GM19351 (cell line): ENCODE measurements at regions not wholly inside any gene's neighbourhood (a gene's known extent, or its start where the extent isn't known, plus 50 kb on each side); places are given as distances from the start of the nearest gene placed in this dataset.

Source experiments
- ATAC-seq: cut with Tn5 transposase; IDR thresholded peaks from one replicate; pipeline ENCODE4 v1.9.1; 2021; ENCODE audit warnings: mild to moderate bottlenecking, moderate library complexity; ENCODE audit not compliant: unreplicated experiment

DNA sequence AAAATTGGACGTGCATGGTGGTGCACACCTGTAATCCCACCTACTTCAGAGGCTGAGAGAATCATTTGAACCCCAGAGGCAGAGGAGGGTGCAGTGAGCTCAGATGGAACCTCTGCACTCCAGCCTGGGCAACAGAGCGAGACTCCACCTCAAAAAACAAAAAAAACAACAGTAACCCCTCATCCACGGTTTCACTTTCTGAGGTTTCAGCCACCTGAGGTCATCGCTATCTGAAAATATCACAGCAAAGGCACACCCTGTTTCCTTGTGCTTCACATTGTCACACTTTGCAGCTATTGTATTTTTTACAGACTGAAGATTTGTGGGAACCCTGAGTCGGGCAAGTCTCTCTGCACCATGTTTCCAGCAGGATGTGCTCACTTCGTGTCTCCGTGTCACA lies 54.1 kb upstream of the FOXQ1 start:
- no peak for ATAC-seq

DNA sequence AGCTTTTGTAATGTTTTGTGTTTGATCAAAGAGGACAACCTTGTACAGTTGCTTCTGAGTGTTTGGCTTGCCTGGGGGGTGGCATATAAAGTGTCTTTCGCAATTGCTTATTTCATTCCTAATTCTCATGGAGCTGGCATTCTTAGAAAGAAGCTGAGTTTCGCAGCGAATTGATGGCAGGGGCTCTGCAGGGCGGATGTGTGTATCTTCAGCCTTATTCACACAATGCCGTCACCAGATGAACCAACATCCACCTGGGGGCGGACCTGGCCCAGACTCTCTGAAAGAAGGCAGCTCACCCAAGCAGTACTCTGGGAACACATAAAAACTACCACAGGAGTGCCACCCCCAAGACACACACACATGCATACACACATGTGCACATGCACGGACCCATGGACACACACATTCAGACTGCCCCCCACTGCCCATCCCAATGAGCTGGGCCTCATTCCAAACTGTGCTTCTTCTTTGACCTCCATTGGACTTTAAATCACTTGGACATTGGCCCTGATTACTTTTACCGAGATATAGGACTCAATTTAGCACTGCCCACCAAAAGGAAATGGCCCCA lies 55.4 kb upstream of the FOXQ1 start:
- no peak for ATAC-seq

DNA sequence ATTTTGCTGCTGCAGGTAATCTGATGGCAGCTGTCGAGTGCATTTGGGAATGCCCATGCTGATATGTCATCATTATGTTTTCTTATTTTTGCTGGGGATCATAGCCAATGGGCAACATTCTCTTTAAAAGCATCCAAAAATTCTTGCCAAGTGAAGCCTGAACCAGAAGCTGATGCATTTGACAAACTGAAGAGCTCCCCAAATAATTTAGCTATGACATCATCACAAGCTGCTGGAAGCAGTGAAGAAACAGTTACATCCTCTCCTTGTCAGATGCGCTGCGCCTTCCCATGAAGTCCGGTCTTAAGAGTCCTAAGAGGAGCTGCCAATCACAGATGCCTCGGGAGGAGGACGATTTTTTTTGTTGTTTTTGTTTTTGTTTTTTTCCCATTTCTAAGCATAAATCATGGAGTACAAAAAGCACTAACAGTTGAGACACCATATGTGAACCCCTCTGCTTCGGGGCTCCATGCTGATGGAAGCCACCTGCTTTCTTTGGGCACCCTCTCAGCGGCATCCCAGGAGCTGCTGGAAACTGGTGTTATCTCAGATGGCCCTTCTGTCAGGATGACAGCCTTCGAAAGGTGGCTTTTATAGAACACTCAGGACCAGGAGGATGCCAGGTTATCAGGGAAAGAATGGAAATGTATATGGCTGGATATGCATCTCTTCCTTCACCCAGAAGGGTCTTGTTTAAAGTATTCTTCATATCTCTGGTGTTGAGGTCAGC lies 56.1 kb upstream of the FOXQ1 start:
- no peak for ATAC-seq

DNA sequence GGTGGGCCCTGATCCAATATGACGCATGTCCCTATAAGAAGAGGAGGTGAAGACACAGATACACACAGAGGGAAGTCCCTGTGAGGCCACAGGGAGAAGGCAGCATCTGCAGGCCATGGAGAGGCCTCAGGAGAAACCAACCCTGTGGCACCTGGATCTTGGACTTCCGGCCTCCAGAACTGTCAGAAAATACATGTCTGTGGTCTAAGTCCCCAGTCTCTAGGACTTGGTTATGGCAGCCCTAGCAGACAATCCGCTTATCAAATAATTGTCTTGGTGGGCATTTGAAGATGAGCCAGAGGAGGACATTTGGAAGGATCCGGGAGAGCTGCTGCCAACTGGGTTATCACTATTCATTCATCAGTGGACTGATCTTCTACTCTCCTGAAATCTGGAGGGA lies 57.6 kb upstream of the FOXQ1 start:
- no peak for ATAC-seq

DNA sequence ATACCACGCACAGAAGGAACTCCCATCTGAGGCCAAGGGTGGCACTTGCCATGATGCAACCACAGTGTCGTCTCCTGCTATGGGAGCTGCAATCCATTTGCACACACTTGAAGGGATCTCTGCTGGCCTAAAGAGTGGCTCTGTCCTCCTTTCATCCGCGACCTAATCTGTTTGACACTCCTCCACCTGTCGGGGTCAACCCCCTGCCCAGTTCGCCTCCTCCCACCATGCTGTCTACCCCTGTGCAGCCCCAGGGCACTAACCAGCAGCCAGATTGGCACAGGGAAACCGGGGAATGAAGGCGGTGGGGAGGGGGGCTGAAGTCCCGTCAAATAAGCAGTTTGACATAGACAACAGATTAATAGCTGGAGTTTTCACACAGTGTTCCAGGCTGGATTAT lies 58.1 kb upstream of the FOXQ1 start:
- ATAC-seq, result no peak

DNA sequence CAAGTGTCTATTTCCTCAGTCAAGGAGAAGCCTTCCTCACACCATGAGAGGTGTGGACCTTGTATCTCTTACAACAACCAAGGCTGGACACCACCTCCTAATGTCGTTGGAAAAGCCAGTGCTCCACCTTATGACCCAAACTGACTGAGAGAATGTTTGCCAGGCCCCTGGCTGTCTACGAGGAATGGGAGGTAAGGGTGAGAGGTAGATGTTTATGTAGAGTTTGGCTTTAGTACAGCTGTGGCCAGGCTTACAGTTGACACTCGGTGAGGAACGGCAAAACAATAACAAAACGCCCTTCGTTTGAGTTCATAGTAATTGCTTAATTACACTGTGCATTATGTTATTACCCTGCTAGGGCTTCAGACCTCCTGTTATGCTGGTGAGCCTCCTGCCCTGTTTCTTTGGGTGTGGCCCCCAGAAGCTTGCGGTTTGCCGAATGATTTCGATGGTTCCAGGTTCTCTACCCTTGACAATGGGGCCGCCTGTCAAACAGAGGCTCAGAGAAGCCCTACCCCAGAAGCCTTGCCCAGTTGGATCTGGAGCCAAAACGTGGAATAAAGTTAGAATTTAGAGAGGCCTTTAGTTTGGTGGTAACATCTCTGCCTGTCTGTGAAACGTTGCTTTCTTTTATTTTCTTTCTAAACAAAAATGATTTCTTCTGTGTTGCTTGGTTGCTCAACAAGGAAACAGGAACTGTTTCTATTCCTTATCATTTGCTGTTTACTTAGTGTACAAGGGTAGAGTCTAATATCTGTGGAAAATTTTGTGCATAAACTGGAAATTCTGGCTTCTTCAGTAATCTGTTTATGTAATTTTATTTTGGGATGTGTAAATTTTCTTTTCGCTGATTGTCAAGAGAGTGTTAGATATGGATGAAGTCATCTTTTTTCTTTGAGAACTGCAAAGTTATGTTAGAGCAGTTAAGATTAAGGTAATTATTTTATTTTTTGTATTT lies 60.4 kb upstream of the FOXQ1 start:
- ATAC-seq, result no peak

DNA sequence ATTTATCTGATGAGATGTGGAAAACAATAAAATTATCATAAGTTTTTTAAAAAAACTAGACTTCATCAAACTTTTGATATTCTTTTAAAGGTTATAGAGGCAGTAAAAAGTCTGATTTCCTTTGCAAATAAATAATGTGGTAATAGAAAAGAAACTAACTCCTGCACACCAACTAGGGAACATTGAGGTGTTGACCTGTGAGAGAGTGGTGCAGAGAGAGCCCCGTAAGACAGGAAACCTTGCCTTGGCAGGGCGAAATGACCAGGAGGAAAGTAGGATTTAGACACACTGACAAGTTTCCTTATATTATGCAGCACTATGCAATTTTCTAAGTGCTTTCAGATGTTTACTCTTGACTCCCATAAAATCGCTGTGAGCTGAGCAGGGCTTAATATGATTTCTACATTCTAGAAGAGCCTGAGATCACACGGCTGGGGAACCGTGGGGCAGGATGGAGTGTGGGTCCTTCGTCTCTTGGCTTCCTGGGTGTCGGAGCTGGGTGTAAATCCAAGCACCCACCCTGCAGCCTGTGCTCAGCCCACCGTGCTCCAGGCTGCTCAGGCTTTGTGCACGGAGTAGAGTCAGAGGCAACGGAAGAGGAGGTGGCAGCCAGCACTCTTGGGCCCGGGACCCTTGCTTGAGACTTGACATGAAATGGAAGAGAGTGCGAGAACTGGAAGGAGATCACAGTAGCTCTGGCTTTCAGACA lies 61.3 kb upstream of the FOXQ1 start:
- ATAC-seq, result no peak

DNA sequence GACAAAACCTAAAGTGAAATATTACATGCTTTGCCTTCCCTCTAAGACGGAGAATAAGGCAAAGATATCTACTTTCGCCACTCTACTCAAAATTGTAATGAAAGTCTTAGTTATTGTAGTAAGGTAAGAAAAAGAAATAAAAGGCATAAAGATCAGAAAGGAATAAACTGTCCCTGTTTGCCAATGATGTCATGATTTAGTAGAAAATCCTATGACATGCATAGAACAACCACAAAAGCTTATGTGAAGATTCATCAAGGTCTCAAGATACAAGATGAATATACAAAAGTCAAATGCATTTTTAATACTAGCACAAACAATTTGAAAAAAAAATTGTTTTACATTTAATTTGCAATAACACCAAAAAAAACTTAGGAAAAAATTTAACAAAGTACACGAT lies 64.0 kb upstream of the FOXQ1 start:
- no peak for ATAC-seq

DNA sequence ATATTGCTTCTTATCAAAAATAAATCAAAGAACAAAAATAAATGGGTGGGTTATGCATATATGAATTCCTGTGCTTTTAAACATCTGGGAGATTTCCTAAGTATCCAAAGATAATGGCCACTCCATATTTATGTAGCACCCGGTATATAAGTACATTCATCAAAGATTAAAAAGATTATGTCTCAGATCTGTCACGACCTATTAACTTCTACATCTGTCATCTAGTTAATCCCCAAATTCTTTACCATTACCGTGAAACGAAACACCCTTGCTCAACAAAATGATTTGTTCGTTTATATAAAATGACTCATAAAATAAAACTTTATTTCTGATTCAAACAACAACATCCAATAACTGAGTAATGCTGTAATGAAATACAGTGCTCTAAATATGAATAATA lies 64.8 kb upstream of the FOXQ1 start:
- no peak for ATAC-seq

DNA sequence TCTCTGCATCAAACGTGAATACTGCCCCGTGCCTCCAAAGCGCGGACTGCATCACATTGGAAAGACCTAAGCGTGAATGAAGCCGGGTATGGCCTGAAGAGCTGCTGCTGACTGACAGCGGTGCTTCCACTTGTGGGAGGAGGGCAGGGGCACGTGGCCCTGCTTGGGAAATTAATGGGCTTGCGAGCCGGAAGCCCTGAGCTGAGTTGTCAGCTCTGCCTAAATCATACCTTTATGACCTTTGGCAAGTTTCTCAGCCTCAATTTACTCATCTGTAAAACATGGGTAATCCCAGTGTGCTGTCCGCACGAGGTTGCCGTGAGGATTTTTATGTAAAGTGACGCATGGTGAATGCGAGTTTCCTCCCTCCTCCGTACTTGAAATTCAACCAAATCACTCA lies 67.0 kb upstream of the FOXQ1 start:
- no peak for ATAC-seq

DNA sequence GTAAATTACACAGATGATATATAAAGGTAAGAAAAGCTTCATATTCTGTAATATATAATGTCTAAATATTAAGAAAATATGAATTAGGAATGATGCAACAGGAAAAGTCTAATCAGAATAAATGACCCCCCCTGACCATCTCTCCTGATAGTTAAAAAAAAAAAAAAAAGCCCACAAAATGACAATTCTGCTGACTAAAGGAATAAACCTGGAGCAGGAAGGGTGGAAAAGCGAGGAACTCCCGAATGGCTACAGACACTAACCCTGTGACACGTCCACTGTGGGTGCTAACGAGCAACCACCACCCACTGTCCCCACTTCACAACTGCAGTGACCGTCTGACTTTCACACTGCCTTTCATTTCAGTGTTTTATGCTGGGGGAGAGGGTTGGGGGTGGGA lies 67.6 kb upstream of the FOXQ1 start:
- no peak for ATAC-seq

DNA sequence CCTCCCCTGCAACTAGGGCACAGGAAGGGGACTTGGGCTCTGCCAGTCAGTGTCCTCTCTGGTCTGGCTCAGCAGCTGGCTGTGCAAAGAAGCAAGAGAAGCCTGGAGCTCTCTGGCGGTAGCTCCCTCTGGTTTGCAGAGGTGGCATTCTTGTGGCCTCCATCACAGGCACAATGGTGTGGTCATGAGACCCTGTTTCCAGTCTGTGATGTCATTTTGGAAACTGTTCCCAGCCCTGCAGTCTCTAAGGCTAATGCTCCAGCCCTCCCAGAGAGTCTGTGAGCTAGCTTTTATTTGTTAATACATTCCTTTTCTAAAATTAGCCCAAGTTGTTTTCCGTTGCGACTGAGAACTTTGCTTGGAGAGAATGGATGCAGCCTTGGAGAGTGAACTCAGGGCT lies 69.5 kb upstream of the FOXQ1 start:
- ATAC-seq, result no peak

DNA sequence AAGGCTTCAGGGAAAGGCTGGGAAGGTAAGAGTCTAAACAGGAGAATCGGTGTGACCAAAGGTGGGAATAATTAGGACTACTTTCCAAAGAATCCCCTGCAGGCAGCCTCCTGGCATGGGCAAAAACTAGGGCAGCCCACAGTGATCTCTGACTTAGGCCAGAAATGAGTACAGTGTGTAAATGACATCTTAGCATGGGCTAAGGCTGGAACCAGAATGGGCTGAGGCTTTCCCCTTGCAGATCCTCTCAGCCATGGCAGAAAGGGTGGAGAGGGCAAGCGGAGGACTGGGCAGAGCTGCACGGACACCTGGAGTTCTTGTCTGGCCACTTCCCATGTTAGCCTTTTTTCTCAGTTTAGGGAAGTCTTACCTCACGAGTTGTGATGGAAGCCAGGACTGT lies 69.9 kb upstream of the FOXQ1 start:
- ATAC-seq, result no peak

DNA sequence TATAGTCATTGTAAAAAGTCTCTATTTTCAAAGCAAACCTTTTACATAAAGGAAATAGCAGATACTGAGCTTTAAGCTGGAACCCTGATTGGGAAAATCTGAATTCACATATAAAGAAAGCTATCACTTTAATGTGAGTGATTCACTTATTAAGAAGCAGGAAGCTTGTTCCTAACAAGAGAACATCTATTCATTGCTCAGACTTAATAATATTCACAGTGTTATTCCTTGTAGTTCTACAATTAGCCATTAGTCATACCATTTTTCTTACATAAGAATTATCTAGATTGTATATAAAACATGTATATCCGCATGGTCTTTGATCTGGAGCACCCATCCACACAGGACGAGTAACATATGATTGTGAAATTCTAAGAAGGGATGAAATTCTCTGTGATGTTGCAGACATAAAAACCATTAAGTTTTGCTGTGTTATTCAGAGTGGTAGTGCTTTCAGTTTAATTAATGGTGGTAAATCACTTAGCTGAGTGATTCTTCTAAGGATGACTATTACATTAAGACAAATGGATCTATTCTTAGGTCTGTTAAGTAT lies 71.1 kb upstream of the FOXQ1 start:
- no peak for ATAC-seq

DNA sequence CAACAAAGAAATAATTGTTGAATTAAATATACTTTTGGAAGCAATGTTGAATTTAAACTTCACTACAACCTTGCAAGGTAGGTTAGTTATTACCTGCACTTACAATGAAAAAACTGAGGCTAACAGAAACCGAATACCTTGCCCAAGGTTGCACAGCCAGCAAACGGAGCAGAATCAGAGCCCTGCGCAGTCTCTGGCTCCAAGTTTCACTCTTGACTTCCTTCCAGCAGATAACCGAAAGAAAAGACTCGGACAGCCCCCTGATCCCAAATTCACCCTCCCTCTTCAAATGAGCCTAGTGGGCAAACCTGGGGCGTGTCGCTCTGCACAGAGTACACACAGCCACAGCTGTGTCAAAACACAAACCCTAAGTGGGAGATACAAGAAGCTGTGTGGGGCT lies 72.1 kb upstream of the FOXQ1 start:
- no peak for ATAC-seq

DNA sequence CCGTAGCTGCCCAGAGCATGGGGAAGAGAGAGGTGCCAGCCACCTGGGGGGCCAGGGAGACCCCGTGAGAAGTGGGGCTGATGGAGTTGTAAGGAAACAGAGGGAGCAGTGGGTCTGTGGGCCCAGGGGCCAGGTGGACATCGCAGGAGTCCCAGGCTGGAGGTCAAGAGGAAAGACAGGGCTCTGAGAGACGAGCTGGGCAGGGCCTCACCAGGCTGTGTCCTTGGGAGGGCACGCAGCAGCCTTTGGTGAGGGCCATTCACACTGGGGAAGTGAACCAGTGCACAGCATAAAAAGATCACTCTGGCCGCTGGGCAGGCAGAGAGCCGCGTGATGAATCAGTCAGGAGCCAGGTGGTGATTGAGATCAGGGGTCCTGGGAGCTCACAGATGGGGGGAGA lies 73.9 kb upstream of the FOXQ1 start:
- ATAC-seq, result no peak

DNA sequence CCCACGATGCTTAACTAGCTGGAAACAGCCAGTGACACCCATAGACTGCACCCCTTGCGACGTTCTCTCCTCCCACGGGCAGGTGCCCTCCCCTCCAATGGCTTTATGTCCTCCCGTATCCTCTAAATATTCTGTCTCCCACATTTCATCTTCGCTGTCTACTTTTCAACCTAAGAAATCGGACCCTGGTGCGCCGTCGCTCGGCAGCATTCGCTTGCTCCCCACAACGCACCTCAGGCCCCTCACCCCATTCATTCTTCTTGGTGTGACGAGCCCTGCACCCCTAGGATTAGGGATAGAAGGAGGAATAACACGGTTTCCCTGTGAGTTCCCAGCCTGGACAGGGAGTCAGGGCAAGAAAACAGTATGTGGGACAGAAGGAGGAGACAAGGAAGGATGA lies 74.3 kb upstream of the FOXQ1 start:
- no peak for ATAC-seq

DNA sequence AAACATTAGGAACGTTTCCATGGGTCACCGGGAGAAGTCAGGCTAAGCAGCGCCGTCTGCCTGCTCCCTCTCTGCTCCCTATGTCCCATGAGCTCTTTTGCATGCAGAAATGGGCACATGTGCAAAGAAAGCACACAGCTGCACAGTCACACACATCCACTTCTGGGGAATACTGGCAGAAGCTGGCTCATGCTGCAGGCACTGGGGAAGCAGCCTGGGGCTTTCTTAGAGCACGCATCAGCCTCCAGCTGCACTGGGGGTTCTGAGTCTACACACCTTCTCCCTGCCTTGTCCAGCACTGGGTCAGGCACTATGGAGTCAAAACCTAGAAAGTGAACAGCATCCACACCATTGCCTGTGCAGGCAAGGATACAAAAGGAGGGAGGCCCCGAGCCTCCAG lies 76.1 kb upstream of the FOXQ1 start:
- no peak for ATAC-seq

DNA sequence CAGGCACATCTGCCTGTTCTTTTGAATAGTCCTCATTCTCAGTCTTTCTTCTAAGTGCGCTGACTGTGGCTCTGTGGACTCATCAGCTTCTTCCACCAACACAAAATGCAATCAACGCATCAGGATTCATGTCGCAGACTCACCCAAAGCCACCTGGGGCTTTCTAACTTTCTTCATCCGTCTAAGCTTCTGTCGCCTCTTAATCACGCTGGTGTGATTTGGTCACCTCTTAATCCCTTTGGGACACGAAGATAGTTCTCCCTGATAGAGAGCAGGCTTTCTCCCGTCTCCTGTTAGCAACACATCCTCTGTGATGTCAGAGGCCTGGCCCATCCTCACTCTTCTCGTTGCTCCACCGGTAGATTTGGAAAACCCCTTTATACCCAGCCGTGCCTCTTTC lies 78.0 kb upstream of the FOXQ1 start:
- ATAC-seq, result no peak

DNA sequence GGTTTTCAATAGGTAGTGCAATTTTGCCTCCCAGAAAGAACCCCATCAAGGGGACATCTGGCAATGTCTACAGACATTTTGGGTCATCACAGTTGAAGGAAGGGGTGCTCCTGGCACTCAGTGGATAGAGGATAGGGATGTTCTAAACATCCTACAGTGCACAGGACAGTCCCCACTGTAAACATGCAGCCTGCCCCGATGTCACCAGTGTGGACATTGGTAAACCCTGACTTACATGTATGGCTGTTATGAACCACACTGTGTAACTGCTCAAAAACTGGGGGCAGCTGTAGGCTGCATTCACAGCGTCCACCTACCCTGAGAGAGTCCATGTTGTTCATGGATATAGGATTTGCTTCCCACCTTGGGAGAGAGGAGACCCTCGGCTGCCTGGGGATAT lies 79.3 kb upstream of the FOXQ1 start:
- ATAC-seq, result no peak

DNA sequence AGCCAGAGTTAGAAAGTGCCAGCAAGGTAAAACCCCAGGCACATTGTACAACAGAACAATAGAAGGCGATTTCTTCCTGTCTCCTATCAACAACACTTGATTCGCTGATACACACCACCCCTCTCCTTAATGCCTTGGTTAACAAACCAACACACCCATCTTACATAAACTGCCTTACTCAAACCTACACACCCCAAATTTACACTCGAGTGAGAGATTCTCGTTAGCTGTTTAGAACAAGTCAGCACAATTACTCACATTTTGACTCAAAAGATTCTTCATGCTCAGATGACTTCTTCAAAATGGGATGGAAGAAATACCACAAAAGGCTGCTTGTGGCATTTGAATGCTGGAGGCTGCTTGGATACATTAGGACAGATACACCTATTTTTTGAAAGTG lies 80.0 kb upstream of the FOXQ1 start:
- no peak for ATAC-seq
